GM12878 (cell line): ENCODE measurements at regions not wholly inside any gene's neighbourhood (a gene's known extent, or its start where the extent isn't known, plus 50 kb on each side); places are given as distances from the start of the nearest gene placed in this dataset.
"Not testable (repeated sequence)": the region's sequence is repeated elsewhere in the genome, so short reads cannot be mapped to it uniquely, and the experiment has no call there.

Experiments used
- CTCF ChIP-seq, 3 experiments: IDR thresholded peaks in 2 of 3; conservative IDR thresholded peaks in 1 of 3; 2 replicates each; pipeline ENCODE4 v1.5.1; 2011; ENCODE audit warnings: low read depth in 3 of 3, low read length in 3 of 3, mild to moderate bottlenecking in 3 of 3, control low read depth in 2 of 3, moderate library complexity in 2 of 3, inconsistent platforms in 1 of 3, mixed read lengths in 1 of 3; ENCODE audit not compliant: control insufficient read depth in 2 of 3, insufficient read depth in 1 of 3; ENCODE audit errors: extremely low read depth in 1 of 3
- DPF2 ChIP-seq: fragments of 450-650 bp; IDR thresholded peaks from 2 replicates; pipeline ENCODE4 v1.6.1; 2017; ENCODE audit warnings: mild to moderate bottlenecking
- JUNB ChIP-seq: IDR thresholded peaks from 2 replicates; pipeline ENCODE4 v1.6.1; 2016; ENCODE audit warnings: antibody characterized with exemption, mild to moderate bottlenecking
- KDM1A ChIP-seq: fragments of 200-600 bp; sonication (generic); IDR thresholded peaks from 2 replicates; pipeline ENCODE4 v1.6.1; 2016; ENCODE audit warnings: borderline replicate concordance
- MYC ChIP-seq: IDR thresholded peaks from 2 replicates; pipeline ENCODE4 v1.6.1; 2011; ENCODE audit warnings: mild to moderate bottlenecking, low read length, moderate library complexity, inconsistent platforms; ENCODE audit not compliant: insufficient read depth, insufficient replicate concordance, insufficient read length, severe bottlenecking
- POLR2A ChIP-seq: IDR thresholded peaks from 2 replicates; pipeline ENCODE4 v1.6.1; 2011; ENCODE audit warnings: low read depth, mild to moderate bottlenecking, low read length
- ZNF24 ChIP-seq: fragments of 450-650 bp; IDR thresholded peaks from 2 replicates; pipeline ENCODE4 v1.6.1; 2017; ENCODE audit warnings: antibody characterized with exemption, mild to moderate bottlenecking
- ZNF274 ChIP-seq: IDR thresholded peaks from one replicate; pipeline ENCODE4 v1.8.0; 2011; ENCODE audit not compliant: insufficient read length, insufficient read depth

GRCh38 chr12:58336581-58337242 lies 395.3 kb downstream of the ATP23 start:
- not testable (repeated sequence) for TF ChIP-seq CTCF (IDR thresholded peaks at IDR 0.05 in 2 of 3, conservative IDR thresholded peaks at IDR 0.05 in 1 of 3; ENCODE audit: control insufficient read depth in 2 of 3, extremely low read depth in 1 of 3, insufficient read depth in 1 of 3, low read depth in 3 of 3, low read length in 3 of 3); KDM1A; MYC; JUNB; ZNF24; POLR2A; ZNF274; DPF2
